Activated naive CD8-positive, alpha-beta T cell treated with anti-CD3 and anti-CD28 coated beads for 36 hours (primary cell): ENCODE measurements at regions not wholly inside any gene's neighbourhood (a gene's known extent, or its start where the extent isn't known, plus 50 kb on each side); places are given as distances from the start of the nearest gene placed in this dataset.
"Not testable (repeated sequence)": the region's sequence is repeated elsewhere in the genome, so short reads cannot be mapped to it uniquely, and the experiment has no call there.

Source experiments
- DNase-seq: peaks from one replicate; pipeline ENCODE4 v3.0.0; 2021
- H3K27ac Mint-ChIP-seq: one replicate; pipeline ENCODE4 v1.8.0; 2022; ENCODE audit warnings: mild to moderate bottlenecking, moderate library complexity, mixed read lengths
- H3K27me3 Mint-ChIP-seq: one replicate; pipeline ENCODE4 v1.8.0; 2022; ENCODE audit warnings: mild to moderate bottlenecking, mixed read lengths
- H3K36me3 Mint-ChIP-seq: one replicate; pipeline ENCODE4 v1.8.0; 2021; ENCODE audit warnings: mild to moderate bottlenecking, mixed read lengths
- H3K4me1 Mint-ChIP-seq: one replicate; pipeline ENCODE4 v1.8.0; 2021; ENCODE audit warnings: mixed read lengths
- H3K4me3 Mint-ChIP-seq: one replicate; pipeline ENCODE4 v1.8.0; 2022; ENCODE audit warnings: mild to moderate bottlenecking, moderate library complexity, mixed read lengths
- H3K9me3 Mint-ChIP-seq: one replicate; pipeline ENCODE4 v1.8.0; 2022; ENCODE audit warnings: mixed read lengths

- not testable (repeated sequence) for H3K27me3 Mint-ChIP-seq, H3K36me3 Mint-ChIP-seq, H3K4me3 Mint-ChIP-seq, H3K4me1 Mint-ChIP-seq, H3K27ac Mint-ChIP-seq, H3K9me3 Mint-ChIP-seq, DNase-seq
These were observed 65.8 kb upstream of the IKBKE start for GRCh38 chr1:206404309-206405027.

GRCh38 chr1:206405282-206405681 lies 65.0 kb upstream of the IKBKE start:
- H3K4me3 Mint-ChIP-seq, H3K9me3 Mint-ChIP-seq, H3K27ac Mint-ChIP-seq, H3K36me3 Mint-ChIP-seq, H3K4me1 Mint-ChIP-seq, H3K27me3 Mint-ChIP-seq, DNase-seq: not testable (repeated sequence)

GRCh38 chr1:206408371-206409288 lies 61.6 kb upstream of the IKBKE start:
- not testable (repeated sequence) for H3K27me3 Mint-ChIP-seq, H3K4me1 Mint-ChIP-seq, H3K4me3 Mint-ChIP-seq, DNase-seq, H3K27ac Mint-ChIP-seq, H3K36me3 Mint-ChIP-seq, H3K9me3 Mint-ChIP-seq

GRCh38 chr1:206411321-206411720 lies 59.0 kb upstream of the IKBKE start:
- no peaks in the 10 kb centered on the region for H3K4me1 Mint-ChIP-seq
- DNase-seq, result no peak
- H3K27me3 Mint-ChIP-seq, result no peaks in the 10 kb centered on the region
- H3K9me3 Mint-ChIP-seq, result no peaks in the 10 kb centered on the region
- no peak overlapping the region for H3K4me3 Mint-ChIP-seq
- no peaks in the 10 kb centered on the region for H3K36me3 Mint-ChIP-seq
- no peak overlapping the region for H3K27ac Mint-ChIP-seq

- no peaks in the 10 kb centered on the region for H3K4me1 Mint-ChIP-seq
- no peak for DNase-seq
- H3K36me3 Mint-ChIP-seq, result peaks cover 2% of the 10 kb centered on the region
- H3K27ac Mint-ChIP-seq, result no peak overlapping the region
- H3K9me3 Mint-ChIP-seq, result no peaks in the 10 kb centered on the region
- no peaks in the 10 kb centered on the region for H3K27me3 Mint-ChIP-seq
- H3K4me3 Mint-ChIP-seq, result no peak overlapping the region
These were observed 54.3 kb upstream of the IKBKE start for GRCh38 chr1:206415942-206416341.

GRCh38 chr1:206417774-206418614 lies 52.3 kb upstream of the IKBKE start:
- H3K4me1 Mint-ChIP-seq, result no peaks in the 10 kb centered on the region
- no peak overlapping the region for H3K27ac Mint-ChIP-seq
- no peak overlapping the region for H3K4me3 Mint-ChIP-seq
- peaks cover 6% of the 10 kb centered on the region for H3K36me3 Mint-ChIP-seq
- DNase-seq, result no peak
- no peaks in the 10 kb centered on the region for H3K9me3 Mint-ChIP-seq
- no peaks in the 10 kb centered on the region for H3K27me3 Mint-ChIP-seq

GRCh38 chr1:206419250-206419649 lies 51.0 kb upstream of the IKBKE start:
- H3K27me3 Mint-ChIP-seq, result no peaks in the 10 kb centered on the region
- H3K27ac Mint-ChIP-seq, result no peak overlapping the region
- H3K36me3 Mint-ChIP-seq, result peaks cover 7% of the 10 kb centered on the region
- no peaks in the 10 kb centered on the region for H3K9me3 Mint-ChIP-seq
- DNase-seq, result no peak
- no peak overlapping the region for H3K4me3 Mint-ChIP-seq
- no peaks in the 10 kb centered on the region for H3K4me1 Mint-ChIP-seq

- H3K27me3 Mint-ChIP-seq, result no peaks in the 10 kb centered on the region
- peaks cover 7% of the 10 kb centered on the region for H3K36me3 Mint-ChIP-seq
- DNase-seq, result no peak
- H3K4me1 Mint-ChIP-seq, result no peaks in the 10 kb centered on the region
- H3K9me3 Mint-ChIP-seq, result no peaks in the 10 kb centered on the region
- no peak overlapping the region for H3K4me3 Mint-ChIP-seq
- H3K27ac Mint-ChIP-seq, result no peak overlapping the region
These were observed 50.5 kb upstream of the IKBKE start for GRCh38 chr1:206419783-206420182.

- Mint-ChIP-seq H3K4me3 (no peak overlapping the region), H3K27ac (no peak overlapping the region), H3K9me3 (no peaks in the 10 kb centered on the region), H3K4me1 (no peaks in the 10 kb centered on the region), H3K27me3 (no peaks in the 10 kb centered on the region), H3K36me3 (peaks cover 7% of the 10 kb centered on the region)
- DNase-seq, result no peak
These were observed 49.8 kb upstream of the IKBKE start for GRCh38 chr1:206420471-206420870.
